Thyroid gland (tissue), 4 donors: ENCODE measurements at regions not wholly inside any gene's neighbourhood (a gene's known extent, or its start where the extent isn't known, plus 50 kb on each side); places are given as distances from the start of the nearest gene placed in this dataset.

Source experiments
- DNase-seq, 2 donors: peaks; one replicate each; pipeline ENCODE4 v3.0.0-alpha.2; 2019
- H3K27ac ChIP-seq, 3 donors: fragments of 200-600 bp; sonication (generic); 1 replicate in 2 of 3; 2 replicates in 1 of 3; pipeline ENCODE4 v1.5.1; 2016 to 2019; ENCODE audit warnings: mild to moderate bottlenecking in 1 of 3, moderate library complexity in 1 of 3
- H3K27me3 ChIP-seq: fragments of 200-600 bp; sonication (generic); one replicate; pipeline ENCODE4 v1.5.1; 2019
- H3K36me3 ChIP-seq, 2 donors: fragments of 200-600 bp; sonication (generic); one replicate each; pipeline ENCODE4 v1.5.1; 2016 to 2019
- H3K4me1 ChIP-seq, 2 donors: fragments of 200-600 bp; sonication (generic); one replicate each; pipeline ENCODE4 v1.5.1; 2017 to 2019
- H3K4me3 ChIP-seq, 3 donors: fragments of 200-600 bp; sonication (generic); replicated peaks in 1 of 3; 1 replicate in 2 of 3; 2 replicates in 1 of 3; pipeline ENCODE4 v1.5.1; 2016; ENCODE audit warnings: mild to moderate bottlenecking in 1 of 3
- H3K9me3 ChIP-seq: fragments of 200-600 bp; sonication (generic); one replicate; pipeline ENCODE4 v1.5.1; 2017
- POLR2A ChIP-seq, 2 donors: fragments of 450-650 bp; IDR thresholded peaks; one replicate each; pipeline ENCODE4 v1.6.1; 2017; ENCODE audit warnings: antibody characterized with exemption in 2 of 2, mild to moderate bottlenecking in 2 of 2, moderate library complexity in 1 of 2
- WGBS, 2 donors: methylation state at CpG; one replicate each; pipeline ENCODE4 v1.1.5; 2017; 5-methylcytosine and 5-hydroxymethylcytosine counted together
- intact Hi-C: fragments of 100-400 bp; cut with DNase I; formaldehyde crosslinking; loops from one replicate; pipeline ENCODE4 v1.15.1; 2023
- TF ChIP-seq, protein P1 (sequence below), 6 experiments: fragments of 200-600 bp in 3 of 6; fragments of 450-650 bp in 3 of 6; sonication (generic) in 3 of 6; IDR thresholded peaks; one replicate each; pipeline ENCODE4 v1.5.1; 2016 to 2019; ENCODE audit warnings: antibody characterized with exemption in 6 of 6, mild to moderate bottlenecking in 2 of 6, inconsistent platforms in 1 of 6, moderate library complexity in 1 of 6

DNA sequence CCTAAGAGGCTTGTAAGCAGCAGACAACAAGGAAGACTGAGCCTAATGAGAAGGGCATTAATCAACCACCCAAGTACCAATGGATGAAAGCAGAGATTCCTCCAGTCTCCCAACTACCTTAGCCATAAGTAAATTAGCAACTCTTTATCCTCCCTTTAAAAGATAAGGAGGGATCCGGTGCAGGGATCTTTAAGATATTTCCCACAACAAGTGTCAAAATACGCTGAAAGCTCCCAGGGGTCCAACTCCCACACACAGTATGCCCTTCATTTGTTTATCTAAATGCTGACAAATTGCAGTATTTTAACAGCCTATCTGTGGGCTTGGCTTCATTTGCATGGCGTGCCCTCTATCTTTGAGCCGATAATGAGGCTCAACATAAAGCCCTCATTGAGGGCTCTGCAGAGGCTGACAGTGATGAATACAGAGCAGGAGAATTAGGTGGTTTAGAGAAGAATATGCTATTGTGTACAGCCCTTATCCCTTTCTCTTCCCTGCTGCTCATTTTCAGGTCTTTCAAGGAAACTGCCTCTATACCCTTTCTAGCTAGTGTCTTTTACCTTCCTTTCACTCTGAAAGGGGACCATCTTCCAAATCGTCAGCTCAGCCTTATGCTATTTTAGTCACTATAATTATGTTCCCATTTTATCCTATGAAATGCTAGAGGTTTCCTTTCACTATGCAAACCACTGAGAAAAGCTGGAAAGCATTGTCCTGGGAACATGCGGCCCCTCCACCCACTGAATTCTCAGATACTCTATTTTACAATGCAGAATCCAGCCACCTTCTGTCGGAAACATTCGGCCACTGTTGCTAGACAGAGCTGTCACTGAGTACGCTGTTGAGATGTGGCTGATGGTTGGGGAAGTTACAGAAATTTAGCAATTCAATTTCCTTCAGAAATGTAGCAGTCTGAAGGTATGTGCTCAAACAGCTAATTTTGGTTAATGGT is 575.2 kb upstream of the JAG1 start:
- Histone ChIP-seq H3K9me3 (no peaks in the 10 kb centered on the region), H3K27me3 (no peaks in the 10 kb centered on the region), H3K27ac (no peak overlapping the region), H3K4me3 (no peak overlapping the region), H3K4me1 (no peaks in the 10 kb centered on the region), H3K36me3 (no peaks in the 10 kb centered on the region)
- intact Hi-C loops: no loop called here
- no peak for DNase-seq
- WGBS, 2 donors: 39 to 48% methylated on average over 9 of the region's 9 CpGs
- TF ChIP-seq, protein P1, sequence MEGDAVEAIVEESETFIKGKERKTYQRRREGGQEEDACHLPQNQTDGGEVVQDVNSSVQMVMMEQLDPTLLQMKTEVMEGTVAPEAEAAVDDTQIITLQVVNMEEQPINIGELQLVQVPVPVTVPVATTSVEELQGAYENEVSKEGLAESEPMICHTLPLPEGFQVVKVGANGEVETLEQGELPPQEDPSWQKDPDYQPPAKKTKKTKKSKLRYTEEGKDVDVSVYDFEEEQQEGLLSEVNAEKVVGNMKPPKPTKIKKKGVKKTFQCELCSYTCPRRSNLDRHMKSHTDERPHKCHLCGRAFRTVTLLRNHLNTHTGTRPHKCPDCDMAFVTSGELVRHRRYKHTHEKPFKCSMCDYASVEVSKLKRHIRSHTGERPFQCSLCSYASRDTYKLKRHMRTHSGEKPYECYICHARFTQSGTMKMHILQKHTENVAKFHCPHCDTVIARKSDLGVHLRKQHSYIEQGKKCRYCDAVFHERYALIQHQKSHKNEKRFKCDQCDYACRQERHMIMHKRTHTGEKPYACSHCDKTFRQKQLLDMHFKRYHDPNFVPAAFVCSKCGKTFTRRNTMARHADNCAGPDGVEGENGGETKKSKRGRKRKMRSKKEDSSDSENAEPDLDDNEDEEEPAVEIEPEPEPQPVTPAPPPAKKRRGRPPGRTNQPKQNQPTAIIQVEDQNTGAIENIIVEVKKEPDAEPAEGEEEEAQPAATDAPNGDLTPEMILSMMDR (IDR thresholded peaks at IDR 0.05): no peak

DNA sequence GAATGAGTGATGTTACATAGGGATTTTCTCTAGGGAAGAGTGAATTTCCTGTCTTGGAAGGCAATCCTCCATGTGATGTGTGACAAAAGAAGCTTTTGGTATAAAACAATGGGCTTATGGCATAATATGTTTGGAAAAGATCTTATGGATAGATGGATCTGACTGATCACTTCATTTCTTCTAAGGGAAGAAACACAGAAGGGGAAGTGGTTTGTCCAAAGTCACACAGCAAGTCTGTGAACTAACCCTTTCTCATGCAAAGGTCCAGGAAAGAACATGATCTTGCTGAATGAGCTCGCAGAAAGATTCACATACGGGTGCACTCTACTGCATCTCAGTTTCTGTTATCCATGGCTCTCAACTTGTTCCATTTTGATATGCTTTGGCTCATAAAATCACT is 575.9 kb upstream of the JAG1 start:
- Histone ChIP-seq H3K4me1 (no peaks in the 10 kb centered on the region), H3K27ac (no peak overlapping the region), H3K9me3 (no peaks in the 10 kb centered on the region), H3K36me3 (no peaks in the 10 kb centered on the region), H3K27me3 (no peaks in the 10 kb centered on the region), H3K4me3 (no peak overlapping the region)
- intact Hi-C loops: no loop called here
- no peak for DNase-seq
- TF ChIP-seq POLR2A (IDR thresholded peaks at IDR 0.05): no peak
- TF ChIP-seq, protein P1 (IDR thresholded peaks at IDR 0.05): no peak
- 79 to 82% methylated on average over 2 of the region's 2 CpGs for WGBS, 2 donors

DNA sequence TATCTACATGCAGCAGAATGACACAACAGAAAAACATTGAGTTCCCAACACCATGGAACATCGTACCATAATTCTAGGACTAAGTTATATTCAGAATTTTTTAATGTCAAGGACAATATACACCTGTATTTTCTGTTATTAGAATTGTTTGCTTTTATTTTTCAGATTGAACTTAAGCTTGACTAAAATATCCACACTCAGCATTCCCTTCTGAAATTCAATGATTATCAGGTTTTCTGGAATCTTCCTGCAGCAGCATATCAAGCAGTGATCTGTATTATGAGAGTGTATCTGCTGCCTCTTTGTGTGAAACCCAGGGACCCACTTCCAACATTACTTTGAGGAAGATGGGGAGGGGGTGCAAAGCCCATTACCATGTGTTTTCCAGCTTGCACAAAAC is 578.6 kb upstream of the JAG1 start:
- no peak for DNase-seq
- Histone ChIP-seq H3K36me3 (no peaks in the 10 kb centered on the region), H3K4me3 (no peak overlapping the region), H3K27me3 (no peaks in the 10 kb centered on the region), H3K9me3 (no peaks in the 10 kb centered on the region), H3K27ac (no peak overlapping the region), H3K4me1 (no peaks in the 10 kb centered on the region)
- TF ChIP-seq, protein P1 (IDR thresholded peaks at IDR 0.05): no peak
- no peak for TF ChIP-seq POLR2A (IDR thresholded peaks at IDR 0.05)
- intact Hi-C loops: no loop called here
- 93 to 98% methylated on average over 1 of the region's 1 CpG for WGBS, 2 donors

DNA sequence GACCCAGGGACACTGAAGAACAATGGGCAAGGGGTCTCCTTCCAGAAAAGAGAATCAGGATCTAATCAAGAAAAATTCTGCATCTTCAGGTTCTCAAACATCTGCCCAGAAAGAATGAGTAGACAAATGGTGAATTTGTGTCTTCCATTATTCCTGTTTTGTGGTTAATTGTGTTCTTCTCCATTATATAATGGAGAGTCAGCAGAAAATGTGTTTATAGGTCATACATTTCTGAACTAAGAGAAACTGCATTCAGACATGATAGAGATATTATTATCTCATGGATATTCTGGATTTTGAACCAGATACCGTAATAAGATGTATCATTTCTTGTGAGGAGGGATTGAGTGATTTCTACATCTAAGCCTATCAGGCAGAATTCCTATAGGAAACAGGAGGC is 581.7 kb upstream of the JAG1 start:
- Histone ChIP-seq H3K27me3 (no peaks in the 10 kb centered on the region), H3K36me3 (no peaks in the 10 kb centered on the region), H3K9me3 (no peaks in the 10 kb centered on the region), H3K4me1 (no peaks in the 10 kb centered on the region), H3K27ac (no peak overlapping the region), H3K4me3 (no peak overlapping the region)
- DNase-seq: no peak
- 94 to 95% methylated on average over 1 of the region's 1 CpG for WGBS, 2 donors
- intact Hi-C loops: no loop called here
- TF ChIP-seq, protein P1 (IDR thresholded peaks at IDR 0.05): no peak
- no peak for TF ChIP-seq POLR2A (IDR thresholded peaks at IDR 0.05)

DNA sequence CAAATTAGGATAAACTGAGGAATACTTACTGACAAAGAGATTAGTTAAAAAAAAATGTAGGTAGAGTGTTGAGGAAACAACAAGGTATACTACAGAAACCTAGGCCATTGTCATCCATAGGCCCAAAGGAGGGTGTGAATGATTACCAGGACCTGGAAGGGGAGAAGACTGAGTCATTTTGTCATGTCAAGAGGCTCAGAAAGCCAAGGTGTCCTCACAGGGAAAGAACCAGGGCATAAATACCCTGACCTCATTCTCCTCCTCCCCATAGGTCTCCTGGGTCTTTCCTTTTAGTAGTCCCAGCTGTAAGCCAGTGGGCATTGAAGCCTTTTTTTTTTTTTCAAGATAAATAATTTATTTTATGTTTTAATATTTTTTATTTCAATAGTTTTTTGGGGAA is 582.1 kb upstream of the JAG1 start:
- intact Hi-C loops: no loop called here

More for the DNA sequence above, 582.1 kb upstream of the JAG1 start:
- DNase-seq: no peak
- no peaks in the 10 kb centered on the region for H3K36me3 ChIP-seq
- no peak overlapping the region for H3K4me3 ChIP-seq
- H3K27ac ChIP-seq: no peak overlapping the region
- no peak for TF ChIP-seq POLR2A (IDR thresholded peaks at IDR 0.05)
- TF ChIP-seq, protein P1 (IDR thresholded peaks at IDR 0.05): no peak
- H3K9me3 ChIP-seq: no peaks in the 10 kb centered on the region
- no peaks in the 10 kb centered on the region for H3K4me1 ChIP-seq
- H3K27me3 ChIP-seq: no peaks in the 10 kb centered on the region
